Umbilical cord (tissue), 1 donor: ENCODE measurements at regions not wholly inside any gene's neighbourhood (a gene's known extent, or its start where the extent isn't known, plus 50 kb on each side); places are given as distances from the start of the nearest gene placed in this dataset.
"Not testable (repeated sequence)": the region's sequence is repeated elsewhere in the genome, so short reads cannot be mapped to it uniquely, and the experiment has no call there.

Experiments used
- DNase-seq: peaks from one replicate; pipeline ENCODE4 v3.0.0-alpha.2; 2015; ENCODE audit warnings: low spot score

- no peak for DNase-seq
Observed at GRCh38 chr1:217048104-217048707, 325.0 kb upstream of the ESRRG start.

DNA sequence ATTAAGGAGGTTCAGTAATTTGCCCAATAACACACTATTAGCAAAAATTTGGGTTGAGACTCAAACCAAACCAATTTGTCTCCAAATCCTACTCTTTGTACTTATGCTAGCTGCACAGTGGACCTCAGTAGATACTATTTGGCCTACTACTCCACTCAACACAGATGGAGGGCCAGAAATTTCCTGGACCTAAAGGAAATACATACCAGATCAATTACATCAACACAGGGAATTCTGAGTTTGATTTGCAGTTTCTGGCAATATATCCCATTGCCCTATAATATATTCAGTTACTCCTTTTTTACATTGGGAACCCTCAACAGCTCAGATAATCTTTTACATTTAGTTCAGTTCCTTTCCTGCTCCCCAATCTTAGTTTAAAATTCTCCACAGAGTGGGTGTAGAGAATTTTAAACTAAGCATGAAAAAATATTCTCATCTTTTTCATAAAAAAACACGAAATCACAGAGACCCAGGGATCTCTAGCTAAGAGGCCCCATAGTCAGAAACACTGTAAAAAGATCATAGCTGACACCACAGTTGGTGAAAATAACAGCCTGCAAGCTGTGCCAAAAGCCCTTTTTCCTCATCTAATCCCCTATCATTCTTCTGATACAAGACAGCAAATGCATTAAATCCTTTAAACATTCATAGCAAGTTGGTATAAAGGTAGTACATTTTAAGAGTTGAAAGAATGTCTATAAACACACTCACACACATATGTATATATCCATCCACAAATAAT lies 317.7 kb upstream of the ESRRG start:
- DNase-seq, result peak; percentile 32

GRCh38 chr1:217039926-217040325 lies 316.7 kb upstream of the ESRRG start:
- no peak for DNase-seq

DNA sequence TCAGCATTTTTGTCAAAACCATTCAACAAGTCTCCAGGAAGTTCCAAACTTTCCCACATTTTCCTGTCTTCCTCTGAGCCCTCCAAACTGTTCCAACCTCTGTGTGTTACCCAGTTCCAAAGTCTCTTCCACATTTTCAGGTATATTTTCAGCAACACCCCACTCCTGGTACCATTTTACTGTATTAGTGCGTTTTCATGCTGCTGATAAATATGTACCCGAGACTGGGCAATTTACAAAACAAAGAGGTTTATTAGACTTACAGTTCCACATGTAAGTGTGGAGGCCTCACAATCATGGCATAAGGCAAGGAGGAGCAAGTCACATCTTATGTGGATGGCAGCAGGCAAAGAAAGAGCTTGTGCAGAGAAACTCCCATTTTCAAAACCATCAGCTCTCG lies 315.9 kb upstream of the ESRRG start:
- not testable (repeated sequence) for DNase-seq

GRCh38 chr1:217036757-217037156 lies 313.5 kb upstream of the ESRRG start:
- no peak for DNase-seq

GRCh38 chr1:217032715-217033367 lies 309.6 kb upstream of the ESRRG start:
- no peak for DNase-seq

DNA sequence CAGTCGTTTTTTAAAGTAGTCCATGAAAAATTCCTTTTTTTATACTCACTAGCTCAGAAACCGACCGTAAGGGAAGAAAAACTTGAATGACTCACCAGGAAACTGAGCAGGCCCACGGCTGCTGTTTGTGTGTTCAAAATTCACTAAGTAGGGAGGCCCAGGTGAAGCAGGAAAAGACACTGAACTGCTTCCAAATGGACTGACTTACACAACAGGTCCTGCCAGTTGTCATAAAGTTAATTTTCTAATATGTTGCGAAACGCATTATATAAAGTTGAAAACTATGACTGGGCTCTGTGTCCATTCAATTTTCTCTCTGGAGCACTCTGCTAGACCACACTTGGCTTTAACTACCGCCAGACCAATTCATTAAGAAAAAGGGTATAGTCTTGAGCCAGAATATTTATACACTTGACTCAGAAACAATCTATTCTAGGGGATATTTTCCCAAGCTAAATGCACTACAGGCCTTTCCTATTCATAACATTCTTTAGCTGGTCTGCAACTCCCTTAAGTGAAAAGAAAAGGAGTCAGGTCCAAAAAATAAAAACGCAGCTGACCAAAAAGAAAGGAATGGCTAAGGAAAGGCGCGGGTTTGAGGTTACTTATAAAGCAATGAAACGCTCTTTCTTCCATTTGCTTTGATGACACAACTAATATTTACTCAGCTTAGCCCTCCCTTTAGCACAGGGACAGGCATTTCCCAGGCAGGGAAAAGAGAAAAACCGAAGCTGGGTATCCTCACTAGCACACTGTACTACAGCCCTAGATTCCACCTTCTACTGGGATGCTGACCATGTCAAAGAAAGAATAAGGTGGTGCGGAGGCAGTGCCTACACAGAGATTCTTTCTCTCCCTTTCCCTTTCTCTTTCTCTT lies 306.3 kb upstream of the ESRRG start:
- peak; percentile 67 for DNase-seq

DNA sequence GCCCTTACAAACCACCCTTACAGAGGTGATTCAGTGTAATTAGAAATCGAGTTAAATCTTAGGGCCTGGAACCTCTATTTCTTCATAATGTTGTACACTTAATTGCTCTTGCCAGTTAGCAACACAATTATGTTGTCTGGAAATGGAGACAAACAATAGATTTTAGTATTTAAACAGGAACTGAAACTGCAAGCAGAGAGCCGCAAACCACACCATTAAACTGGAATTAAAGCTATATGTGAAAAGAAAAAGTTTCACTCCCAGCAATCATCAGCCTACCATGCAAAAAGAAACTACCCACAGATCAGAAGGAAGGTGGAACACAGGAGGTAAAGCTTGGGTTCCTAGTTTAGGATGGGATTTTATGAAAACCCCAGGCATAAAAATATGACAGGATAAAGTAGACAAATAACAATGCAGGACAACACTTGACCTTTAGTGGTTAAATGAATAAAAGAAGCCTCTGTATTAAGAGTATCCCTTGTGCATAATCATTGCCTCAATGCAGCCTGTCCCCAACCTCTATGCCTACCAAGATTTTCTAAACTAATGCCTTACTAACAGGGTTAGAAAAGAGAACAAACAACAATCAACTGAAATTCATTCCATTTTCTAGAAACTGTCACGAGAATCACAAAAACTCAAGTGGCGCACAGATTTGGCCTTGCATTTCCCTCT lies 304.3 kb upstream of the ESRRG start:
- no peak for DNase-seq

- DNase-seq, result no peak
Observed at GRCh38 chr1:217026531-217026930, 303.3 kb upstream of the ESRRG start.

DNA sequence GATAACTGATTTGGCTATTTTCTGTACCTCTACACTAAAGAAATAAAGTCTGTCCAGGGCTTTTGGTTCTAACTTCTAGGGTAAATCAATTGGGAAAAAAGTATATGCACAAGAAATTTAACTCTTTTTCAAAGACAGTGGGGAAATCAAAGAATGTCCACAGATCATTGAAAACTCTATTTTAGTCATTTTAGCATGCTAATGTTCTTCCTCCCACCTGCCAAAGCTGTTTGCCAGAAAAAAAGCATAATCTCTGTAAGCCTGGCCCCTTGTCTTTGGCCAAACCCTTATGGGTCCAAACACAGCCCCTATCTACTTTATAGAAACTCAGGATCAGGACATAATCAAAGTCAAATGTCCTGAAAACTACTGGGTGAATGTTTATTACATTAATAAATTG lies 302.2 kb upstream of the ESRRG start:
- no peak for DNase-seq

GRCh38 chr1:217024911-217025310 lies 301.7 kb upstream of the ESRRG start:
- DNase-seq, result no peak

DNA sequence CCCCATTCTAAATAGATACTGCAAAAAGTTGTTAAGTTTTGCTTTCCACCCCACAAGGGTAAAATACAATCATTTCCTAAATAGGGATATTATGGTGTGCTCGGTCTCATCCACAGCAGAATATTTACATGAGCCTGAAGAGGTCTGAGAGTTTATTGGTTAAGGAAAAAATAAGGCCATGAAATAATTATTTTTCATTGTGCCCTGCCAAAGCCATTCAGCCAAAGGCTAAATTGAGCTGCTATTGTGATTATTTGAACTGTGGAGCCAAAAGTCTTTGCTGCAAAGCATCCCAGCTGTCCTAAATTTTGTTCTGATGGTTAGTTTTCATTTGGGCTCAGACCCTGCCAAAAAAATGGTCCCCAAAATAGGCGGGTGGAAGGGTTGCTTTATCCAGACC lies 298.7 kb upstream of the ESRRG start:
- DNase-seq, result no peak

DNA sequence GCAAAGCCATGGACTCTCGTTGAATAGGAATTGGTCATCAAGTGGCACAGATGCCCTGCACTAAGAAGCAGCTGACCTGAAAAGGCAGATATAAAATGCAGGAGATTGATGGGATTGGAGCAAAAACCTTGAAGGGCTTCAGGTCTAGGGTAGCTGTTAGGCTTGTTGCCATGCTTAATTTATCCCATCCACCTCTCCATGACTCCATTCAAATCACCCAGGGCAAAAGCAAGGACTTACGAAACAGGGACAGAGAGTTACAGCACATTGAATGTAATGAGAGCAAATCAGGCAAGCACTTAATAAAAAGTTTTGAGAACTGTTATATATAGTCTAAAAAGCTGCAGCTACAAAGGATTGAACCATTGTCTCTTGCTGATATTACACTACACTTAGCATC lies 298.2 kb upstream of the ESRRG start:
- DNase-seq, result no peak

DNA sequence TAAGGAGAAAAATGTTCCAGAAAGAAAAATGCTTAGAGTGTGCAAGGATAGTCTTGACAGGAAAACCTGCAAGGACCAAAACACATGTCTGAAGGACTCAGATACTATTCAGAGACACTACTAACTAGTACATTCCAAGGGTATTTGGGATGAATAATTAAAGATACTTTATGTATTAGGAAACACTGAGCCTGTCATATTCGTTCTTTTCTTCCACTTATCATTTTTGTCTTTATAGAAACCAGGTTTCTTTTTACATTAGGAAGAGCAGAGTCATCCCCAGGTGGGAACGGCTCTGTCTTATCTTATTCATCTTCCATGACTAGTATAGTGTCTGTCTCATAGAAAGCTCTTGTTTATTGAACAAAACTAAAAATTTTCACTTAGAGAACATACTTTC lies 296.2 kb upstream of the ESRRG start:
- DNase-seq, result no peak

- no peak for DNase-seq
Observed at GRCh38 chr1:217018648-217019047, 295.4 kb upstream of the ESRRG start.

DNA sequence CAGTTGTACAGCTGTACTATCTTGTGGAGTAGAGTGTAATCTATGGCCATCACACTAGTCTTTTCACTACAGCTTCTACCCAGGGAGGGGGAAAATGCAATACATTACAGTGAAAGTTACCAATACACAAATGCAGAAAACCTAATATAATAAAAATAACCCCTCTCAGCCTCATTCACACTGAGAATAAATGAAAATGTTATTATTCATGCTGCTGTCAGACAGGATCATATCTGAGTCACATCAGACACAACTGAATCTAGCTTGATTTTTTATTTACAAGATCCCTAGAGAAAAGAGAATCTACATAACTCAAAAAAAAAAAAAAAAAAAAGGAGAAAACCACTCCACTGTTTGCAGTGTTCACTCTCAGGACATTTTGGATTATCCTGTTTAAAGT lies 293.9 kb upstream of the ESRRG start:
- no peak for DNase-seq

- DNase-seq, result no peak
Observed at GRCh38 chr1:217014066-217014465, 290.8 kb upstream of the ESRRG start.

DNA sequence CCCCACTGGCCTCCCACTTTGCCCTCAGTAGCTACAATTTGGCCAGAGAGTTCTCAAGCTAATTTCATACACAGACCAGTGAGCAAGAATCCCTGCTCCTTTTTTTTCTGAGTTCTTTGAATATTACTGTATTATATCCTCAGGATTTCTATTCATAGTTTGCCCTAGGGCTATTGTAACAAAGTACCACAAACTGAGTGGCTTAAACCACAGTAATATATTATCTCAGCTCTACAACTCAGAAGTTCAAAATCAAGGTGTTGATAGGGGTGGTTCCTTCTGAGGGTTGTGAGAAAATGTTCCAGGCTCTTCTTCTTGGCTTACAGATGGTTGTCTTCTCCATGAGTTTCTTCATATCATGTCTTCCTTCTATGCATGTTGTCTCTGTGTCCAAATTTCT lies 289.4 kb upstream of the ESRRG start:
- no peak for DNase-seq

DNA sequence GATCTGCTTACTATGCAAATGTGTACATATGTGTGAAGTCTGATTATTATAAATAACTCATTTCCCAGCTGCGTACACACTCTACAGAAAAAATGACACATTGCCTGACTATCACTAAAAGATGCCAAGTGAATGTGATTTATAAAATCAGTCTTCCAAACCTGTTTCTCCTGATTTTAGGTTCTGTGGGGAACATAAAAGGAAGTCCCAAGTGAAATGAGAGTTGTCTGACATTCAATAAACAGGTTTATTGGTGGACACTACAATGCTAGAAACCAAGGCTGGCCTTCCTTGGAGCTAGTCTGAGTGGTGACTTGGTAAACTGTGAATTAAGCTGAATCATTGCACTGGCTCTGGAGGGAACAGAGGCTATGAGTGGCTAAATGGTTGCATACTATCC lies 287.9 kb upstream of the ESRRG start:
- no peak for DNase-seq

GRCh38 chr1:217010253-217010652 lies 287.0 kb upstream of the ESRRG start:
- DNase-seq, result no peak

GRCh38 chr1:217009376-217009775 lies 286.1 kb upstream of the ESRRG start:
- no peak for DNase-seq
